Activated CD4-positive, alpha-beta T cell treated with anti-CD3 and anti-CD28 coated beads for 4 hours (primary cell): ENCODE measurements at regions not wholly inside any gene's neighbourhood (a gene's known extent, or its start where the extent isn't known, plus 50 kb on each side); places are given as distances from the start of the nearest gene placed in this dataset.

Experiments
- DNase-seq, 2 donors: peaks; one replicate each; pipeline ENCODE4 v3.0.0-alpha.2; 2020

DNA sequence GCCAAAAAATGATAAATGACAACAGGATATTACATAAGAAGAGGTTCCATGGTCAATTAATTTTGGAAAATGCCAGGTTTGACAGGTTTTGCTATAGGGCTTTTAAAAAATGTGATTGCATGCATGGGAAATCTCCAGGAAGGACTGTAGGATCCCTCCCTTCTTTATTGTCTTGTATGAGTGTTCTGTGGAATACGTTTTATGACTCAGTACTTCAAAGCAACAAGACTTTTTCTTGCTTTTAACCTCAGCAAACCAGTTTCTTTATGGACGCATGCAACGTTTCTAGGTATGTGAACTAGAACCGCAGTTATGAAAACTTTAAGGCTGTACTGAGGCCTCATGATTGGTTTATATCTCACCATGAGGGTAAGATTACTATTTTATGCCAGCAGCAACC, 76.6 kb upstream of the NTRK2 start:
- no peak for DNase-seq

DNA sequence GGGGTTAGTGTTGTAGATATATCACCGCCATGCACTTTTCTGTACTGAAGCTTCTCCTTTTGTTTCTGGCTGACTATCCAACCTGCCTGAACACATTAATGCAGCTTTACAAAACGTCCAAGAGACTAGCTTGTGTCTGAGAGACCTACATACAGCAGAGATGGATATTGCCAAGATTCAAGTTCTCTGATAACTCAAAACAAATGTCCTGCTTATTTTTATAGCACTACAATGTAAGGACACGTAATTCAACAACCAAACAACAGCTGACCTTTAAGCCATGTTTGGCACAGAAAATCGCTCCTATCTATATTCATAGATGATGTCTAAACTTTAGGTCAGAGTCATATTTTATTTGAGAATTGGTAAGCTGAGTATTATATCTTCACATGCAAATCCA, 76.2 kb upstream of the NTRK2 start:
- no peak for DNase-seq

DNA sequence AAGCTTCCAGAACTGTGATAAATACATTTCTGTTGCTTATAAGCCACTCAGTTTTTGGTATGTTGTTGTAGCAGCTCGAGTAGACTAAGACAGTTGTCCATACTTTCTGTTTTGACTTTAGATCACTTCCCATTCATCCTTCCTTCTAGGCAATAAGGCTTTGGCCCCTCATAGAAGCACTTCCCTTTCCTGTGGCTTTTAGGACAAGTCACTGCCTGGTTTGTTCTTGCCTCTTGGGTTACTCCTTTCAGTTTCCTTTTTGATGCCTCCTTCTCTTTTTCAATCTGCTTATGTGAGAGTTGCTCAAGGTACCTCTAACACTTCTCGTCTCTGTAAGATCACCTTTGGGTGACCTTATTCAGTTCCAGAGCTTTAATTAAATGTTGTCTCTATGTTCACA, 72.4 kb upstream of the NTRK2 start:
- DNase-seq = no peak

DNA sequence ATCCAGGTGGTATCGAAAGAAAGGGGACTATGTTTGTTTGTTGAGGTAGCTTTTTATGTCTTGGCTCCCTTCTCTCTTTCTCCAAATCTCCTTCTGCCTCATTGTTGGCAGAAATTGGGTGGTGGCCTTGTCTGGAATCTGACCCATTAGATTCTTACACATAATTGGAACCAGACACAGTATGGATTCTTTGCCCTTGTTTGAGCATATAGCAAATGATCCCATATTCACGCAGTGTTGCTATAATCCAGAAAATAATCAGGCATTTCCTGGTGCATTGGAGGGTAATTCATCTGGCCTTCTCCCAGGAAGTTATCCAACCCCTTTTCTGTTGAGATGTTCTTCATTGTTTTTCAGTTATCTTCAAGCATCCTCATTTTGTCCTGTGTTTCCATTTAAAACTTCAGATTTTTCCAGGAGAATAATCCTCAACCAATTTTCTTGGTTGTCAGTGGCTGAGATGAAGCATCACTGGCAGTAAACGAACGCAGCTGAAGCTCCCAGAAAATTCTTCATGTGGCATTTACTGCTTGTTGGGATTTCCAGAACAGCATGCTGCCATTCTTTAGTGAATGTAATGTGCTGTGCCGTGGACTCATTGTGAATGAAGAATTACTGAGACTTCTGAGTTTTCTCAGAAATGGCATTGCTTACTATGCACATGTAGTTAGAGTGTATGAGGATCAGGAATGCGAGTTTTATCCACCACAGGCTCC, 70.5 kb upstream of the NTRK2 start:
- DNase-seq = no peak

DNA sequence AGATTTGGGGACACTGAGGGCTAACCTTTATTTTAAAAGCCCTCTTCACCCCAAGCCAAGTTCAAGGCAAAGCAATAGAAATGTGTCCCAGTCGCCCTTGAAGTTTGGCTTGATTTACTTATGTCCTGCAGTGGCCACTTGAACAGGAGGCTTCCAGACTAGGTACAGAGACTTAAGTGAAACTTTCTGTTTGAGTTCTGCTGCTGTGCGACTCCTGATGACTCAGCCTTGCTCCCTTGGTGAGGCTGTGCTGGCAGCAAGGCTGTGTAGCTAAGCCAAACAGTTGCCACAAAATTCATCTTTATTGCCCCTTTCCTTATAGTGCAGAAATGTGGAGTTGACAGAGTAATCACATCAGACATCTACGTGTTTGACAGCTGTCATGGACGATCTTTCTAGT, 68.8 kb upstream of the NTRK2 start:
- no peak for DNase-seq

DNA sequence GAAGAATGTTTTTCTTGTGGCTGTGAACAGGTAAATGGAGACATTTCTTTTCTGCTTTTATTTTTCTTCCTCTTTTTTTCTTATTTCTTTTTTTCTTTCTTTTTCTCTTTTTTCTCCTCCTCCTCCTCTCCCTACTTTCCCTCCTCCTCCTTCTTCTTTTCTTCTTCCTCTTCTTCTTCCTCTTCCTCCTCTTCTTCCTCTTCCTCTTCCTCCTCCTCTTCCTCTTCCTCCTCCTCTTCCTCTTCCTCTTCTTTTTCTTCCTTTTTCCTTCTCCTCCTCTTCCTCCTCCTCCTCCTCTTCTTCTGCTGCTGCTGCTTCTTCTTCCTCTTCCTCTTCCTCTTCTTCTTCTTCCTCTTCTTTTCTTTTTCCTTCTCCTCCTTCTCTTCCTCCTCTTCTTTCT, 65.3 kb upstream of the NTRK2 start:
- DNase-seq = no peak

DNA sequence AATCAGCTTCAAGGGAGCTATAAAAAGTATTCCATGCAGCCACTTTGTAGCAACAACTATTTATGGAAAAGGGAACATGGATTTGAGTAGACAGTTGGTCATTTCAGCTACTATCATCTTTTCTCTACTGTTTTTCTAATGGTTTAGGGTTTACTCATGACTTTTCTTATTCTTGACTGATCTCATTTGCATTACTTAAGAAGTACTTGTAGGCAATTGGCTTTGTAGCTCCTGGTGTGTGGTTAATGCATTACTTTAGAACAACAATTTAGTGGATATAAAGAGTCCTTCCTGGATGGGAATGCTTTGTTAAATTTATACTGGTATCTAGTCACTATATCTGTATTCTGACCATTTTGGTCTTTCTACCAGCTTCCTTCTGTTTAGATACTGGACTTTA, 59.8 kb upstream of the NTRK2 start:
- no peak for DNase-seq

DNA sequence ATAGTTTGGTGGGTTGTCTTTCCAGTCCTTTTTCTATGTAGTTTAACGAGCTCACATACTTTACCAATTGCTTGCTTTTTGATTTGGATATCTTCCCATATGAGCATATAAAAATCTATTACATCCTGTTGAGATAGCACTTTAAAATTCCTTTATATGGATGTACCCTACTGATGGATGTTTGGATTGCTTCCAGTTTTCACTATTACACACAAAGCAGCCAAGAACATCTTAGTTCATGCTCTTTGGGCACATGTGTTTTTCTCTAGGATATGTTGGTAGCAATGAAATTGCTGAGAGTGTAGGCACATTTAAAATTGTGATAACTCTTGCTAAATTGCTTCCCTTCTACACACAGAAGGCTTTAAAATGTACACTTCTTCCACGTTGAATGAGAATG, 56.1 kb upstream of the NTRK2 start:
- no peak for DNase-seq

DNA sequence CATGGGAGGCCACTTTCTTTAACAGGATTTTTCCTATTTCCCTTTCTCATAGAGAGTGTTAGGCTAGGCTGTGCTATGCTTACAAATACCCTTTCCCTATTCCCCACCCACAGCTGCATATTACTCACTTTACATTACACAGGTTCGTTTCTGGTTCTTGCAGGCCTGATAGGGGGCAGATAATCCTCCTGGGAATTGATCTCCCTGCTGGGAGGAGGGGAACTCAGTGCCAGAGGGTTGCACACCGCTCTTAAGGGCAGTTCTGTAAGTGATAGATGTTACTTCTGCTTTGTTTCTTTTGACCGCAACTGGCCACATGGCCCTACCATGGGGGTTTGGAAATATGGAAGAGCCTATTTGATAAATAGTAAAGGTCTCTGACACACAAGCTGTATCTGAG, 54.0 kb upstream of the NTRK2 start:
- DNase-seq = no peak

DNA sequence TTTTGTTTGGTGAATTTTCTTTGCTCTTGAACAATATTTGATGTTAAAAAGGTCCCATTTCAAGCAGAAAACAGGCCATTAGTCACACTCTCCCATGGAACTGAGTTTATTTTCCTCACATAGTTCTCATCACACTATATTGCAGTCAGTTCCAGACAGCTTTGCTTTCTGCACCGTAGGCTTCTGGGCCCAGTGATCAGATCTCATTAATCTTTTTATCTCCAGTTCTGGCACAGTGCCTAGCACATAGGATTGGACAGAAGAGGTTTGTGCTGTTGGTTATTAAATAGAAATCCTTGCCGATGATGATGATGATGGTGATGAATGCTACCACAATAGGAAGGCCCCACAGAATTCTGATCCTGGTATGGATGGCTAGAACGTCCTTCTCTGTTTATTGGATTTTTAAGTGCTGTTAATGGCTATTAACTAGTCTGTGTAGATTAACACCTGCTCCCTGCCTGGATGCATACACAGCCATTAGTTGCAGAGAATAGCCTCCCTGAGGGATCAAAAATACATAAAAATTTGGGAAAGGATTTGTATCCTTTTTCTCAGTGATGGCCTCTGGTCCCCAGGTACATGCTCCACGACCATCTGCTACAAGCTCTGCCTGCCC, 52.0 kb upstream of the NTRK2 start:
- no peak for DNase-seq
